Activated naive CD8-positive, alpha-beta T cell (primary cell): ENCODE measurements at regions not wholly inside any gene's neighbourhood (a gene's known extent, or its start where the extent isn't known, plus 50 kb on each side); places are given as distances from the start of the nearest gene placed in this dataset.

Source experiments
- H3K27ac Mint-ChIP-seq: one replicate; pipeline ENCODE4 v1.8.0; 2021; ENCODE audit warnings: mixed read lengths
- H3K27me3 Mint-ChIP-seq: one replicate; pipeline ENCODE4 v1.8.0; 2021; ENCODE audit warnings: mixed read lengths
- H3K36me3 Mint-ChIP-seq: one replicate; pipeline ENCODE4 v1.8.0; 2021; ENCODE audit warnings: mixed read lengths
- H3K4me1 Mint-ChIP-seq: one replicate; pipeline ENCODE4 v1.8.0; 2021; ENCODE audit warnings: low read depth, mixed read lengths
- H3K4me3 Mint-ChIP-seq: one replicate; pipeline ENCODE4 v1.8.0; 2021; ENCODE audit warnings: mild to moderate bottlenecking, mixed read lengths
- H3K9me3 Mint-ChIP-seq: one replicate; pipeline ENCODE4 v1.8.0; 2021; ENCODE audit warnings: low read depth, mixed read lengths

GRCh38 chr5:143571642-143572624 is 168.4 kb upstream of the NR3C1 start:
- Mint-ChIP-seq H3K4me3 (no peak overlapping the region), H3K4me1 (peaks cover 2% of the 10 kb centered on the region), H3K9me3 (no peaks in the 10 kb centered on the region)

DNA sequence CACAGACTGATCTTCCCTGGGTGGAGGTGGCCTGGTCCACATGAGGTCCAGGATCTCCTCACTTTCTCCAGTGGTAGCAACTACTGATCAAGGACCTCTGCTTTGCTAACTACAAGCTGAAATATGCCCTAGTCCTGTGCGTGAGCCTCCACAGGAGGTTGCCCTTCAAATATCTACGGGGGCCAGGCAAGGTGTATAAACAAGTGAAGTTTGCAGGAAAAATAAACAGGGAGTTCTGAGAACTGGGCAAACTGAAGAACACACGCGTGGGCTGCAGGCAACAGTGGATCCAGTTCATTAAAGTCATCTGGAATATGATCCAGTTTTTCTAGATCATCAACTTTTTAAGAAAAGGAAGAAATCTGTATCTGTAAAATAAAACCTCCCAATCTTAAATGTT is 167.5 kb upstream of the NR3C1 start:
- Mint-ChIP-seq H3K27me3 (peaks cover 2% of the 10 kb centered on the region), H3K9me3 (no peaks in the 10 kb centered on the region), H3K36me3 (no peaks in the 10 kb centered on the region), H3K4me1 (no peaks in the 10 kb centered on the region), H3K27ac (no peak overlapping the region), H3K4me3 (no peak overlapping the region)

More at GRCh38 chr5:143571642-143572624, 168.4 kb upstream of the NR3C1 start:
- no peaks in the 10 kb centered on the region for H3K36me3 Mint-ChIP-seq
- H3K27ac Mint-ChIP-seq, result no peak overlapping the region
- H3K27me3 Mint-ChIP-seq, result peaks cover 2% of the 10 kb centered on the region

DNA sequence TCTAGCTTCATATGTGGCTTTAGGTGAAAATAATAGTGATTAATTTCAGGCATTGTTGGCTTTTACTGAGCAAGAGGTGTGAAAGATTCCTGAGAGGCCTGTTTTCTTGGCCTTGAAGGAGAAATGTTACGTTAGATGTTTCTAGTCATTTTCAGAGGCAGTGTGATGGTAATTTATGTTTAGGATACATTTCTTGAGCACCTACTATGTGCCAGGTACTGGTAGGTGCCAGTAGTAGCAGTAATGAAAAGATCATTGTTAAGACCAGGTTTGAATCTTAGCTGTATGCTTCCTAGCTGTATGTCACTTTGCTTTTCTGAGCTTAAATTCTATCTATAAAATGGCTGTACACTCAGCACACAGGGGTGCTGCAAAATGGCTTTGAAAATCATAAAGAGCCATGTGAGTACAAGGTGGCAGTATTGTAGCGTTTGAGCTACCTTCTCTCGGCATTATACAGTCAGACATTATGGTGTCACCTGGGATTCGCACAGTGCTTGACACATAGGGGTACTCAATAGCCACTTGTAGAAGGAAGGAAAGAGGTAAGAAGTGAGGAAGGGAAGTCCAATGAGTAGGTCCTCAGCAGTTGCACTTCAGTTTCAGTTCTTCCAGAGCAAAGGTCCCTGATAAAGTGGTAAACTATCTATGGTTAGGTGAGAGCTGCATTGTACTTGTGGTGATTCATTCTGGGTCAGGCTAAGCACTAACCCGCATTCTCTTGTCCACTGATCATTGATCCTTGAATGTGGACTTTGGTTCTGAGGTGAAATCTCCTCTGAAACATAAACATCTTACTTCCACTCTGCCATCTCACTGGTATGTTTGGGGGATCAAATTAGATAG is 166.5 kb upstream of the NR3C1 start:
- no peak overlapping the region for H3K4me3 Mint-ChIP-seq
- H3K4me1 Mint-ChIP-seq, result no peaks in the 10 kb centered on the region
- no peak overlapping the region for H3K27ac Mint-ChIP-seq
- H3K9me3 Mint-ChIP-seq, result no peaks in the 10 kb centered on the region
- peaks cover 2% of the 10 kb centered on the region for H3K27me3 Mint-ChIP-seq
- H3K36me3 Mint-ChIP-seq, result no peaks in the 10 kb centered on the region

DNA sequence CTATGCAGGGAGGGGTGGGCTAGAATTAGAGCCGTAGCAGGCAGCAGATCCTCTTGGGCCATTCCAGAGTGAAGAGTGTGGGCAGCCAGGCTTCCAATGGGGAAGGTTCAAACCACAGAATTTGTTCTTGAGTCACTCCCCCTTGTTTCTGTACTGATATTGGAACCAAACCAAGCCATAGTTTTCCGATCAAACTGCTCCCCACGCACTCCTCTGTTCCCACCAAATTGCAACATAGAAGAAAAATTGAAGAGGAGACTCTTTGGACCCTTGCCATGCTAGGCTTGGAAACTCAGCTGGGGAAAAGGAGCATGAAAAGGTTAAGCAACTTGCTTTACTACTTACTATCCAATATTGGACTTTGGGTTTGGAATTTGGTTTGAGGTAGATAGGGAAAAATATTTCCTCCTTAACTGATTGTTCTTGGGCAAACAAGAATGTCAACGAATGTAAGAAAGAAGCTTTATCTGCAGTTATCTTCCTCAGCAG is 165.8 kb upstream of the NR3C1 start:
- no peaks in the 10 kb centered on the region for H3K9me3 Mint-ChIP-seq
- peaks cover 3% of the 10 kb centered on the region for H3K4me1 Mint-ChIP-seq
- H3K27me3 Mint-ChIP-seq, result peaks cover 2% of the 10 kb centered on the region
- no peak overlapping the region for H3K4me3 Mint-ChIP-seq
- H3K36me3 Mint-ChIP-seq, result no peaks in the 10 kb centered on the region
- peak overlapping the region; percentile 46 for H3K27ac Mint-ChIP-seq

DNA sequence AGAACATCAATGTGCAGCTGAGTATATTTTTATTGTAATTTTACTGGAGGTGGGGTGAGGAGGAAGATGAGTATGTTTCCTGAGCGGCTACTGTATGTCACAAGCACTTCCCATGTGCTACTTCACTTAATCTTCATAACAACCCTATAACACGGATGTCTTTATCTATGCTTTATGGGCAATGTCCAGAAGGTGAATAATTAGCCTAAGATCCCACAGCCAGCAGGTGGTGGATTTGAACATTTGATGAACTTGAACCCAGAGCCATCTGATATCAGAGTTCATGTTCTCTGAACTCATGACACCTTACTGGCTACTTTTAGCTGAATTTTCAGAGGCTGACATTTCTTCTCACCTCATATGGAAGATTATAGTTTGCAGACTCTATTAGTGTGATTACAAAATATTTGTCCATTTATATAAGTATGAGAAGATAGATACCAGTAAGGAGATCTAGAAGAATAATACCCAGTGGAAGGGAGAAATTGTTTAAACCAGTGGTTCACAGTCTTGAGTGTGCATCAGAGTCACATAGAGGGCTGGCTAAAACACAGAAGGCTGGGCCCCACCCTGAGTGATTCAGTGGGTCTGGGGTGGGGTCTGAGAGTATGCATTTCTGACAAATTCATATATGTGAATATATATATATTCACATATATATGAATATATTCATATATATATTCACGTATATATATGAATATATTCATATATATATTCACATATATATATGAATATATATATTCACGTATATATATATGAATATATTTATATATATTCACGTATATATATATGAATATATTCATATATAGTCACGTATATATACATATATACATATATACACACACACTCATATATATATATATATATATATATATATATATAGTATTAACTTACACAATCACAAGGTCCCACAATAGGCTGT is 164.4 kb upstream of the NR3C1 start:
- H3K4me3 Mint-ChIP-seq, result no peak overlapping the region
- peaks cover 2% of the 10 kb centered on the region for H3K27me3 Mint-ChIP-seq
- H3K36me3 Mint-ChIP-seq, result no peaks in the 10 kb centered on the region
- no peak overlapping the region for H3K27ac Mint-ChIP-seq
- H3K9me3 Mint-ChIP-seq, result no peaks in the 10 kb centered on the region
- H3K4me1 Mint-ChIP-seq, result peaks cover 4% of the 10 kb centered on the region

DNA sequence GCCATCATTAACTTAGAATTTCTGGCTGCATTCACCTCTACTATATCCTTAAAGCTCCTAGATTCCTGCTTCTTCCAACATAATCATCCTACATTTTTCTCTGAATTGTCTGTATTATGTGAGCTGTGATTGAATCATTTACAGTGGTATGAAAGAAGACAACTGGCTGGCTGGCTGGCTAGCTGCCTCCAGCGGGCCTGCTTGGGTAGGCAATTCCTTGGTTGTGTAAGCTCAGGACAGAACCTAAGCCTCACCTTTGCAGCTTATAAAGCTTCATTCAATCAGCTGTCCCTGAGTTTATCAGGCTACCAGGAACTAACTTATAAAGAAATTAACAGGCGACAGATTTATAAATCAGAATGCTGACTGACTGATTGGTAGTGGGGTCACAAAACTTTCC is 162.7 kb upstream of the NR3C1 start:
- Mint-ChIP-seq H3K36me3 (no peaks in the 10 kb centered on the region), H3K27me3 (no peaks in the 10 kb centered on the region), H3K27ac (no peak overlapping the region), H3K9me3 (no peaks in the 10 kb centered on the region), H3K4me1 (peaks cover 4% of the 10 kb centered on the region), H3K4me3 (no peak overlapping the region)

DNA sequence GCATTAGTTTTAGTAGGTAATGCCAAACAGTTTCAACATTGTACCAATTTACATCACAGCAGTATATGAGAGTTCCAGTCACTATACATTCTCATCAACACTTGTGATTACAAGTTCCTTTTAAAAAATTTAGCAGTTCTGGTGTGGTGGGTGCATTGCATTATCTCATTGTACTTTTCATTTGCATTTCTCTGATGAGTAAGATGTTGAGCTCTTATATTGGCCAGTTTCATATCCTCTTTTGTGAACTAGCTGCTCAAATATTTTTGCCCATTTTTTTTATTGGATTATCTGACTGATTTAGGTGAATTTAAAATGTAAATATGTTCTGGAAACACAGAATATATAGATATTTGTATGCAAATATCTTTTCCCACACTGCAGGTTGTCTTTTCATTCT is 160.9 kb upstream of the NR3C1 start:
- Mint-ChIP-seq H3K4me1 (peaks cover 4% of the 10 kb centered on the region), H3K27ac (no peak overlapping the region), H3K9me3 (no peaks in the 10 kb centered on the region), H3K36me3 (no peaks in the 10 kb centered on the region), H3K27me3 (no peaks in the 10 kb centered on the region), H3K4me3 (no peak overlapping the region)

DNA sequence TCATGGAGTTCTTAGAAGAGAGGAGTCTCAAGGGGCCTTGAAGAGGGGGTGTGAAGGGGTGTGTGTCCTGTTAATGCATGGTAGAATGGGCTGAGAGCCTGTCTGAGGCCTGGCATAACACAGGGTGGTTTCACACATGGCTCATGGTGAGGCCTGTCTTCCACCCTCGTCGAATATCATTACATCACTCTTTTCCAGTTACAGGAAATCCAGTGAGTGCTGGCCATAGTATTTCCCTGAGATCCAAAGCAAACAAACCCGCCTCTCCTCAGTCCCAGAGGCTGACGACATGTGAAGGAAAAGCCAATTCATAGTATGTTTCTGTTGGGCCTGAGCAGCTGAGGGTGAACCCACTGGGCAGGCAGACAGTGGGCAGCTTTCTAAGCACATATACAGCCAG is 159.4 kb upstream of the NR3C1 start:
- no peak overlapping the region for H3K27ac Mint-ChIP-seq
- no peaks in the 10 kb centered on the region for H3K9me3 Mint-ChIP-seq
- H3K4me3 Mint-ChIP-seq, result no peak overlapping the region
- no peaks in the 10 kb centered on the region for H3K36me3 Mint-ChIP-seq
- peaks cover 4% of the 10 kb centered on the region for H3K4me1 Mint-ChIP-seq
- no peaks in the 10 kb centered on the region for H3K27me3 Mint-ChIP-seq

DNA sequence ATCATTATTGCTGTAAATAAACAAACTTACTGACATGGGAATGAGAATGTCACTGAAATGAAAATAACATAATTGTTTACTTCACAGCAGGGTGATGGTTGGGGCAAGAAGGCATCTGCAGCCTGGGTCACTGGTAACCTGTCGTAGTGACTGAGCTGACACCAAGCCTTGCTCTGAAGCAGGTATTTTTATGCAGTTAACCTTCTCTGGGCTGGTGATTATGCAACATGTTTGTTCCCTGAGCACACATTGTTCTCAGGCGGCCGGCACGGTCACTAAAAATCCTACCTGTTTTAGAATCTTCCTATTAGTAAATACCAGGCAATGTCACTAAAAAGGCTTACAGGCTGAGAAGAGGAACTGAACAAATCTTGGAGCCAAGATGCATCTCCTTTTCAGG is 157.7 kb upstream of the NR3C1 start:
- no peaks in the 10 kb centered on the region for H3K27me3 Mint-ChIP-seq
- H3K36me3 Mint-ChIP-seq, result no peaks in the 10 kb centered on the region
- H3K4me1 Mint-ChIP-seq, result peaks cover 6% of the 10 kb centered on the region
- no peaks in the 10 kb centered on the region for H3K9me3 Mint-ChIP-seq
- H3K4me3 Mint-ChIP-seq, result no peak overlapping the region
- H3K27ac Mint-ChIP-seq, result no peak overlapping the region

DNA sequence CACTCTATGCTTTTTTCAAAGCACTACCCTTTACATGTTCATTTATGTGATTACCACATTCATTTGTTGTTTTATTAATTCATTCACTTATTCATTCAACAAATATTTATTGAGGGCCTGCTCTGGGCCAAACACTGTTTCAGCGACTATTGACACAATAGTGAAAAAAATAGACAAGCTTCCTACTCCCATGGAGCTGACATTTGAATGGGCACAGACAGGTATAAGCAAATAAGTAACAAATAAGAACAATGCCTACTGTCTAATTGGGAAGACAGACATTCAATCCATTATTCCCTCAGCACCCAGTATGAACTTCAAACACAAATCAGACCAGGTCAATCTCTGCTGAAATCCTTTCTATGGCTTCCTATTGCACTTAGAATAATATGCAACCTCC is 156.9 kb upstream of the NR3C1 start:
- Mint-ChIP-seq H3K27me3 (no peaks in the 10 kb centered on the region), H3K9me3 (no peaks in the 10 kb centered on the region), H3K36me3 (no peaks in the 10 kb centered on the region), H3K27ac (no peak overlapping the region), H3K4me1 (peaks cover 6% of the 10 kb centered on the region), H3K4me3 (no peak overlapping the region)

DNA sequence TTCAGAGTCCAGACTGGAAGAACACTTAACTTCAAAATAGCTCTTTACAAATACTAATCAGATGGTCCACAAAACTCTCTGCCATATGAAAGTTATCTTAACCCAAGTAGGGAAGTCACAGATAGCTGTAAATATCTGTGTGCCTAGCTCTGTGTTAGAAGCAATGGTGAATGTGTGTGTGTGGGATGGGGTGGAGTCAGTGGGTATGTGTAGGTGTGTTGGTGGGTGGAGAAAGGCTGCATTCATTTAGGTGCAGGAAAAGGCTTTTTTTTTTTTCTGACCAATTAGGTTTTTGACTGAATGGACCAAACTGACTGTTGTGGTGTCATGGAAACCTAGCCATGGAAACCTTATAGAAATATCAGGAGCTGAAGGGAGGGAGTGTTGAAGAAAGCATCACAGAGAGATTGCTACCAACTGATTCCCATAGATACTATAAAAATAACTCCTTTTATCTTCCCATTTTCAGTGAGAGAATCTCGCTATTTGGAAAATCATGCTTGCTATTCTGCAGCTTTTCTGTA is 156.2 kb upstream of the NR3C1 start:
- Mint-ChIP-seq H3K27ac (no peak overlapping the region), H3K9me3 (no peaks in the 10 kb centered on the region), H3K27me3 (no peaks in the 10 kb centered on the region), H3K4me1 (peaks cover 6% of the 10 kb centered on the region), H3K4me3 (no peak overlapping the region), H3K36me3 (no peaks in the 10 kb centered on the region)

DNA sequence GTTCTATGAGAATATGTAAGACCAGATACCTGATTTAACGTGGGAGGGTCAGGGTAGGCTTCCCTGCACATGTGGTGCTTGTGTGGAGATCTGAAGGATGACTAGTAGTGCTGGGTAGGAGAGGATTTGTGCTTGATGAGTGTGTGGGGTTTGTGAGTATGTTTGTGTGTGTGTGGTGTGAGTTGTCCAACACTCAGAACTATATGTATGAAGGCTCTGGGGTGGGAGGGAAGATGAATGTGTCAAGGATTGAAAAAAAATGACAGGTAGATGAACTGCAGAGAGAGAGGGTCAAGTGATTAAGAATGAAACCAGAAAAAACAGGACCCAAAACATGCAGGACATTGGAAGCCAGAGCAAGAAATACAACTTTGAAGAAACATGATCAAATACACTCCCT is 154.6 kb upstream of the NR3C1 start:
- H3K9me3 Mint-ChIP-seq, result no peaks in the 10 kb centered on the region
- H3K27me3 Mint-ChIP-seq, result no peaks in the 10 kb centered on the region
- no peak overlapping the region for H3K4me3 Mint-ChIP-seq
- H3K36me3 Mint-ChIP-seq, result no peaks in the 10 kb centered on the region
- H3K27ac Mint-ChIP-seq, result no peak overlapping the region
- peaks cover 2% of the 10 kb centered on the region for H3K4me1 Mint-ChIP-seq

DNA sequence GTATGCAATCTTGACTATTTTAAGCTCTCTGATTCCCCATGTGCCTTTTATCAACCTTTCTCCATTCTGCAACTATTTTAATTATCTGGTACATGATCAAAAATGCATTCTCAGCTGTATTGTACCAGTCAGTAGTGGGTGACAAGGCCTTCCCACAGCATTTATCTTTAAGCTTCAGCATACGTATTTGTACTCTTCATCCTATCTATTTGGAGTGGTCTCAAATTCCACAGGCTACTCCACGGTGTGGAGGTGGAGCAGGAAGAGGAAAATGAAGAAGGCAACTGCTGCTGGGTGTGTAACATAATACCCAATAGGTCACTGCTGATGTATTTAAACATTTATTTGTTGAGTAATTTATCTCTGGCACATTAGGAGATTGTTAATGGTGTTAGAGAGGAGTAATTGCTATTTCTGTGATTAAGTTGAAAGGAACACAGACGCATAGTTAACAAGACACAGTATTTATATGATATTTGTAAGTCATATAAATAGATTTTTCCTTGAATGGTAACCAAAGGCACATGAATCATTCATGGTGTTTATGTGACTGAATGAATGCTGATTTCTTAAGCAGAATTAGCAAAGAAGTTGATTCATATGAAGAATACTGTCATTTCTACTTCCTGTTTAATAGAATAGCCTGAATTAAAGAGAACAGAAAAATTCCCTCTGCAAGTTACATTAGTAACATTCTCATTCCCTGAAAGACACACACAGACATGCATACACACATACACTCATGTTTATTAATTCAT is 153.8 kb upstream of the NR3C1 start:
- H3K27me3 Mint-ChIP-seq, result peaks cover 2% of the 10 kb centered on the region
- no peak overlapping the region for H3K27ac Mint-ChIP-seq
- no peak overlapping the region for H3K4me3 Mint-ChIP-seq
- peaks cover 2% of the 10 kb centered on the region for H3K4me1 Mint-ChIP-seq
- H3K36me3 Mint-ChIP-seq, result no peaks in the 10 kb centered on the region
- no peaks in the 10 kb centered on the region for H3K9me3 Mint-ChIP-seq
